Dedifferentiated amniotic fluid mesenchymal stem cell (primary cell): ENCODE measurements at regions not wholly inside any gene's neighbourhood (a gene's known extent, or its start where the extent isn't known, plus 50 kb on each side); places are given as distances from the start of the nearest gene placed in this dataset.

Experiments
- DNase-seq: peaks from one replicate; pipeline ENCODE4 v3.0.0-alpha.2; 2016; ENCODE audit errors: extremely low spot score

- DNase-seq, result no peak
These were observed 472.8 kb upstream of the BOD1L1 start for GRCh38 chr4:14100349-14100748.

GRCh38 chr4:14110407-14110806 lies 482.9 kb upstream of the BOD1L1 start:
- DNase-seq, result peak; percentile 65

- DNase-seq, result peak; percentile 66
These were observed 484.2 kb upstream of the BOD1L1 start for GRCh38 chr4:14111730-14112181.

GRCh38 chr4:14115106-14115505 lies 487.6 kb upstream of the BOD1L1 start:
- DNase-seq, result no peak

- no peak for DNase-seq
These were observed 490.2 kb upstream of the BOD1L1 start for GRCh38 chr4:14117575-14118238.

GRCh38 chr4:14124816-14125215 lies 497.3 kb upstream of the BOD1L1 start:
- DNase-seq, result no peak

- DNase-seq, result no peak
These were observed 498.0 kb upstream of the BOD1L1 start for GRCh38 chr4:14125375-14126129.

GRCh38 chr4:14130551-14130950 lies 503.0 kb upstream of the BOD1L1 start:
- no peak for DNase-seq

- no peak for DNase-seq
These were observed 503.8 kb upstream of the BOD1L1 start for GRCh38 chr4:14131335-14131734.

GRCh38 chr4:14132301-14132700 lies 504.8 kb upstream of the BOD1L1 start:
- DNase-seq, result no peak

- DNase-seq, result no peak
These were observed 510.6 kb upstream of the BOD1L1 start for GRCh38 chr4:14138106-14138505.

GRCh38 chr4:14143892-14144291 lies 516.4 kb upstream of the BOD1L1 start:
- DNase-seq, result no peak

- no peak for DNase-seq
These were observed 521.9 kb upstream of the BOD1L1 start for GRCh38 chr4:14149176-14150053.

- DNase-seq, result no peak
These were observed 523.6 kb upstream of the BOD1L1 start for GRCh38 chr4:14151101-14151500.

- no peak for DNase-seq
These were observed 525.5 kb upstream of the BOD1L1 start for GRCh38 chr4:14152834-14153519.

GRCh38 chr4:14155803-14156202 lies 528.3 kb upstream of the BOD1L1 start:
- DNase-seq, result no peak

- DNase-seq, result no peak
These were observed 529.7 kb upstream of the BOD1L1 start for GRCh38 chr4:14157262-14157661.

GRCh38 chr4:14165222-14165920 lies 537.8 kb upstream of the BOD1L1 start:
- no peak for DNase-seq

GRCh38 chr4:14167876-14168510 lies 540.5 kb upstream of the BOD1L1 start:
- DNase-seq, result no peak

GRCh38 chr4:14168919-14169318 lies 541.4 kb upstream of the BOD1L1 start:
- DNase-seq, result peak; percentile 28

- no peak for DNase-seq
These were observed 541.9 kb upstream of the BOD1L1 start for GRCh38 chr4:14169460-14169859.
